ENCODE measurements at regions not wholly inside any gene's neighbourhood (a gene's known extent, or its start where the extent isn't known, plus 50 kb on each side); places are given as distances from the start of the nearest gene placed in this dataset.

- TF ChIP-seq POLR2A (IDR thresholded peaks at IDR 0.05), result no peak
- TF ChIP-seq, protein P1, sequence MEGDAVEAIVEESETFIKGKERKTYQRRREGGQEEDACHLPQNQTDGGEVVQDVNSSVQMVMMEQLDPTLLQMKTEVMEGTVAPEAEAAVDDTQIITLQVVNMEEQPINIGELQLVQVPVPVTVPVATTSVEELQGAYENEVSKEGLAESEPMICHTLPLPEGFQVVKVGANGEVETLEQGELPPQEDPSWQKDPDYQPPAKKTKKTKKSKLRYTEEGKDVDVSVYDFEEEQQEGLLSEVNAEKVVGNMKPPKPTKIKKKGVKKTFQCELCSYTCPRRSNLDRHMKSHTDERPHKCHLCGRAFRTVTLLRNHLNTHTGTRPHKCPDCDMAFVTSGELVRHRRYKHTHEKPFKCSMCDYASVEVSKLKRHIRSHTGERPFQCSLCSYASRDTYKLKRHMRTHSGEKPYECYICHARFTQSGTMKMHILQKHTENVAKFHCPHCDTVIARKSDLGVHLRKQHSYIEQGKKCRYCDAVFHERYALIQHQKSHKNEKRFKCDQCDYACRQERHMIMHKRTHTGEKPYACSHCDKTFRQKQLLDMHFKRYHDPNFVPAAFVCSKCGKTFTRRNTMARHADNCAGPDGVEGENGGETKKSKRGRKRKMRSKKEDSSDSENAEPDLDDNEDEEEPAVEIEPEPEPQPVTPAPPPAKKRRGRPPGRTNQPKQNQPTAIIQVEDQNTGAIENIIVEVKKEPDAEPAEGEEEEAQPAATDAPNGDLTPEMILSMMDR (IDR thresholded peaks at IDR 0.05), result no peak
These were observed 203.9 kb downstream of the C1orf94 start for GRCh38 chr1:34380526-34381124.

Data from lower leg skin (tissue), 3 donors.